GM18498 (cell line): ENCODE measurements at regions not wholly inside any gene's neighbourhood (a gene's known extent, or its start where the extent isn't known, plus 50 kb on each side); places are given as distances from the start of the nearest gene placed in this dataset.
"Not testable (repeated sequence)": the region's sequence is repeated elsewhere in the genome, so short reads cannot be mapped to it uniquely, and the experiment has no call there.

Experiments
- ATAC-seq: cut with Tn5 transposase; IDR thresholded peaks from one replicate; pipeline ENCODE4 v1.9.1; 2021; ENCODE audit warnings: mild to moderate bottlenecking, moderate library complexity; ENCODE audit not compliant: unreplicated experiment

DNA sequence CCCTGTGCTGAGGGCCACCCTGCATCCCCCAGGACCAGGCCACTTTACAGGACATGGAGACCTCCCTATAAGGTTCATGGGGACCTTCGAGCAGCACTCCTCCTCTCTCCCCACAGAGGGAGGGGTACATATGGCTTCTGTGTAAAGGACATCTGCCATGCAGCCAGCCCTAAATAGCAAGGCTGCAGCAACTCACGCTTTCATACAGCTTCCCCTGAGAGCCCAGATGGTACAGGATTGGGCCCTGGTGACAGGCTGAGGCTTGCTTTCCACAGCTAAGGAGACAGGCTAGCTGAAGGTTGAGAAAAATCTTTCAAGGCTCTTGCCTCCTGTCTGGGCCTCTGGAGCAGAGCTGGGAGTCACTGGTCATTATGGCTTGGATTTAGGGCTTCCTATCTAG lies 147.0 kb upstream of the ZNF366 start:
- no peak for ATAC-seq

DNA sequence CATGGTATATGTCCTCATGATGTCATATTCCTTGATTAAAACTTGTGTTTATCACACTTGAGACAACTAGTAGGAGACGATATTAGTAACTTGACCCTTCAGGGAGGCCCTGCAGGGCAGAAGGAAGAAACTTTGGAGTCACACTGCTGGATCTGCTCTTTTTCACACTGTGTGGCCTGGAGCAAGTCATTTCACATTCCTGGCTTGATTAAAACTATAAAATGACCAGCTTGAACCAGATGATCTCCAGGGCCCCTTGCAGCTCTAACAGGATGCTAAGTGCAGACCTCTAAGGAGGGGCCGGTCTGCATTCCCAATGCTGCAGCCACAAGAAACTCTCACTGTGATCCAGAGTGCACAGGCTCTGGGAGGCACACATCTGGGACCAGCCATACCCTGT lies 146.4 kb upstream of the ZNF366 start:
- ATAC-seq: no peak

DNA sequence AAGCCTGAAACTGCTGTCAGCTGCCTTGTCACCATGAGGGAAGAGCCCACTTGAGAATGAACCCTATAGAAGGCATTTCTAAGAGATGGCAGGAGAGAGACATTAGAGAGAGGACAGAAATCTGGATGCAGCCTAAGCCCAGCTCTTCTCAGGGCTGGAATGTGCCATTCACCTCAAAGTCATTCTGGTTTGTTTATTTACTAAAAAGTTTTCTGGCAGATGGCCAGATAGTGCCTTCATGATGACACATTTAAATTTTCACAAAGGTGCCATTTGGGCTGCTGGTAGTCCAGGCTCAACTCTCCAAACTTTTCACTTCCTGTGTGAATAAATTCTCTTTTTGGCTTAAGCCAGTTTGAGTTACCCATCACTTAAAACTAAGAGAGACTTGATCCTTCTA lies 144.6 kb upstream of the ZNF366 start:
- ATAC-seq: no peak

DNA sequence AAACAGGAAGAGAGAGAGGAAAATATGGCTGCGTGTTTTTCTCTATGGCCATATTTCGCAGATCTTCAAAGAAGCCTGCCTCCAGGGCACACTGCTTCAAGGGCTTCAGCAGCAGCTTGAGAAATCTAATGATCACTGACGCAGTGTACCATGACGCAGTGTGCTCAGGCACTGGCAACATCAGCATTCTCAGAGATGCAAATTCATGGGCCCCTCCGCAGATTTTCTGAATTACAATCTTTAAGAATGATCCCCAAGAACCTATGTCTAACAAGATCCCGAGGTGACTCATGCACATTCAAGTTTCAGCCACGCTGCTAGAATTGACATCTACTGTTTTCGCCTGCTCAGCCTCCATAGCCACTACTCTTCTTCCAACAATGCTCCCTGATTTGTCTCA lies 143.9 kb upstream of the ZNF366 start:
- no peak for ATAC-seq

DNA sequence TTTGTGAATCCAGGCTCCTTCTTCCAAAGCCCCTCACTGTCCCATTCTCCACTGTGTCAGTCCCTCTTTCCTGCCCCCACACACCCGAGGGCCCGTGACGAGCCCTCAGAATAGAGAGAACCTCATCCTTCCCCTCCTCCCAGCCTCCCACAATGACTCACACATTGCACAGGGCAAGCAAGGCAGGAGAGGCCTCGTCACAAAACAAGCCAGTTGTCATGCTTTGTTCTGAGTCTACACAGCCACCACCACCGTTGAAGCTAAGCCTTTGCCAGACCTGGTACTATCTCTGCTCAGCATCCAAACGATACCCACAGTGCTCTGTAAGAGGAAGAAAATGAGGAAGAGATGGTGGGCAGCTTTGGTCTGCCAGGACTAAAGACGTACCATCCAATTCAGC lies 142.2 kb upstream of the ZNF366 start:
- ATAC-seq: no peak

- ATAC-seq: no peak
These were observed 141.3 kb upstream of the ZNF366 start for GRCh38 chr5:72648480-72648879.

DNA sequence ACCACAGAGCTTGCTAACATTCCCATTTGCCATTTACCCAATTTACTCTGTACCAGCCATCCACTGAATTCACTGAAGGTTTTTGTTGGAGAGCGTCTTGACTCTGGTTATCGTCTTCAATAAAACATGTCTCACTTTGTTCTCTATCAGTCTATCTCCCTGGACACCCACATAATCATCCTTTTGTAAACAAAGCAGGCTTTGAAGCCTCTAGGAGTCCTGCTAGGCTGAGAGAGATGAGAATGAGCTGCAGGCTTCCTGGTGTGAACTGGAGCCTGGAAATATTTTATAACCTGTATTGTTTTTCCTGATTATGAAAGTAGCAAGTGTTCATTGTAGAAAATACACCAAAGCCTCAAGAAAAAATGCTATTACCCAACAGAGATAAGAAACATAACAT lies 140.6 kb upstream of the ZNF366 start:
- no peak for ATAC-seq

DNA sequence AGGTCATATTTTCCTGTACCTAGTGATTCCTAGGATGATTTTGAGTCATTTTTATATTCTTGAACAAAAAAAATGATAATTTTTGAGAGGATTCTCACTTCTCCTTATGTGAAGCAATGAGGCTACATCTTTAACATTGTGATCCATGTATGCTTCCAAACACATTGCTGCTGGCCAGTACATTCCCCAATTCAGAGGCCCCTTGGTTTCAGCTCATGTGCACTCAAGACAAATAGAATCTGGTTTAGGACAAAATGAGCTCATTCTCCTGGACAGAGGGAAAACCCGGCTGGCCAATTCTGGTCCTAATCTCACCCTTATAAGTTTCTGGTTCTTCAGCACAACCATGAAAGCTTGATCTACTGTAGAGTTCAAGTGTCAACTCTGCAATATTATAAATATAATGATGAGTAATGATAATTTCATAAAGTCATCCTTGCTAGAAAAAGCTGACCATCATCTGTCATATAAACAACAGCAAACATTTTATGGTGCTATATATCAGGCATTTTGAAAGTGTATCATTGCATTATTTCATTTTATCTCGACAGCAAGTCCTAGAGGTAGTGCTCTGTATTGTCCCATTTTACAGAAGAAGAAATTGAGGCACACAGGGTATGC lies 139.1 kb upstream of the ZNF366 start:
- ATAC-seq: no peak

DNA sequence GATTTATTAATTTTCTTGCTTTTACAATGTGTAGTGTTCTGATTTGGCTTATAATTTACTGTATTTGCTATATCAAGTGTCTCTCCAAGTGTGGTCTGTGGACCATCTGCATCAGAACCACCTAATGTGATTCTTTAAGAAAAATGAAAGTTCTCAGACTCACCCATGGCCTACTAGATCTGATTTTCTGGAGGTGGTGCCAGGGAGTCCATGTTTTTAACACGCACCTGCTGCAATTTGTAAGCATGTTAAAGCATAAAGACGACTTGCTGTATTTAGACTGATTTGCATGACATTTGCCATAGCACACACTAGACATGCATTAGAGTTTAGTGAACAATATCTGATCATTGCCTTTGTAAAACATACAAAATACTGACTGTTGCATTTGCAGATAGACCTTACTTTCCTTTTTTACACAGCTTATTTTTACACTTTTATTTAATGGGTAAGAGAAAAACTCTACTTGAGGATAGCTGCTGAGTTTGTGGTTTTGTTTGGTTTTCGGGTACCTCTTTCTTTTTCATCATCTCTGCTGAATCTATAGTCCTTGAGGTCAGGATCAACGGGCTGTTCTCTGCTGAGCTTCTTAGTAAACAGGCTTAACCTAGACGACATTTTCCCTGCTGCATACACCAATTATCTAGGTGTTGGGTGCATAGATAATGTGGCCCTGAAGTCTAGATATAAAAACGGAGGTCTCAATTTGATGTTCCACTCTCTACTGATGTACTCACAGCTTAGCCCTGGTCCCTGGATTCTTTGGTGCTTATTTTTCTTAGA lies 138.0 kb upstream of the ZNF366 start:
- no peak for ATAC-seq

DNA sequence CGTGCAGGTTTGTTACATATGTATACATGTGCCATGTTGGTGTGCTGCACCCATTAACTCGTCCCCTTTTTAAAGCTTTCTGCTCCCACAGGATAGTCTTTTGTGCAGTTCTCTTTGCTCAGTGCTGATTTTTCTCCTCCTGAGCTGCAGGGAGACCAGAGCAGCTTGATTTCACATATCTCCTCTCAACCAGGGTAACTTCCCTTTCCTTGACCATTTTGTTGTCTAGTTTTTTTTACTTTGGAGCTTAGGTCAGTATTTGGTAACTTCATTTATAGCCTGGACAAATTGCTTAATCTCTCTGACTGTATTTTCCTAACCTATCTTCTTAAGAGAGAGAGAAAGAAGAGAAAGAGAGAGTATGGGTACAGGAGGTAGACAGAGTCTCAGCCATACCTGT lies 137.1 kb upstream of the ZNF366 start:
- ATAC-seq: no peak

DNA sequence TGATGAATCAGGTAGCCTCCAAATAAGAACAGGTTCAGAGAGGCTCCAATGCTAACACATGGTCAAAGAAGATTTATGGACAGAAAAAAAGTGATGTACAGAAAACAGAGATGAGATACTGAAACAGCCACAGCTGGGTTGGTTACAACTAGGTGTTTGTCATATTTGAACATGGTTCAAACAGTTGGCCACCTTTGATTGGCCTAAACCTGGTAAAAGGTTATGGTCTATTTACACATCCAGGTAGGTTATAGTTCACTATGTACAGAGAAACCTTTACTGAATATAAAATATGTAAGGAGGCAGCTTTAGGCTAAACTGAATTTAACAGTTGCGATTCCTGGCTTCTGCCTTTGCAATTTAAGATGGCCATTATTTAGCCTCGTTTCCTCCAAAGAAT lies 134.0 kb upstream of the ZNF366 start:
- no peak for ATAC-seq

DNA sequence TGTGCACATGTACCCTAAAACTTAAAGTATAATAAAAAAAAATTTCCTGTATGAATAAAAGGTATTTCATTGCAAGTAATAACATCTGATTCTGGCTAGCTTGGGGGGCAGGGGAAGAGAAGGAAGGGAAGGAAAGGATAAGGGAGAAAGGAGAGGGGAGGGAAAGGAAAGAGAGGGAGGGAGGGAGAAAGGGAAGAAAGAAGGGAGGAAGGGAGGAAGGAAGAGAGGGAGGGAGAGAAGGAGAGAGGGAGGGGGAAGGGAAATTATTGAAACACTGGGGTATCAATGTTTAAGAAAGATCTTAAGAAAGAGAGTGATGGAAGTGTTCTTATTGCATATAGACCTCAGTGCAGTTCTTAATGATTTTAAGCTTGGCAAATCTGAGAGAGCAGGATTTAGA lies 129.8 kb upstream of the ZNF366 start:
- no peak for ATAC-seq

GRCh38 chr5:72636565-72636964 lies 129.4 kb upstream of the ZNF366 start:
- not testable (repeated sequence) for ATAC-seq

GRCh38 chr5:72634444-72634843 lies 127.2 kb upstream of the ZNF366 start:
- no peak for ATAC-seq

GRCh38 chr5:72633649-72634048 lies 126.4 kb upstream of the ZNF366 start:
- ATAC-seq: no peak

DNA sequence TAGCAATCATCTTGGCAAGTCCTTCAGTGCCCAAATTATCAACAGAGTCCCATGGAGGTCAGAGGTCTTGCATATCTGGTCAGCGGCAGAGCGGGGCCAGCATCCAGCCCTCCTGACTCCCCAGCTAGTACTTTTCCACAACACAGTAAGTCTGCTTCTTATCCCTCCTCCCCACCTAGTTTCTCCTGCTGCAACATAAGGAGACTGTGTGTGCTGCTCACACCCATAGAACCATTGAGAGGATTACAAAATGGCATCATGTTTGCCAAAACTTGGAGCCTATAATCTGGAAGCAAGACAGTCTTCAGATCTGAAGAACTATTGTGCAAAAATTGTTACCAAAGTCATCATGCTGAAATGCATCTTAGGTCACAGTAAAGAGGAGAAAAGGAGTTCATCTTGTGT lies 125.8 kb upstream of the ZNF366 start:
- ATAC-seq: no peak

- no peak for ATAC-seq
These were observed 123.5 kb upstream of the ZNF366 start for GRCh38 chr5:72630721-72631120.

GRCh38 chr5:72630081-72630480 lies 122.9 kb upstream of the ZNF366 start:
- ATAC-seq: no peak

DNA sequence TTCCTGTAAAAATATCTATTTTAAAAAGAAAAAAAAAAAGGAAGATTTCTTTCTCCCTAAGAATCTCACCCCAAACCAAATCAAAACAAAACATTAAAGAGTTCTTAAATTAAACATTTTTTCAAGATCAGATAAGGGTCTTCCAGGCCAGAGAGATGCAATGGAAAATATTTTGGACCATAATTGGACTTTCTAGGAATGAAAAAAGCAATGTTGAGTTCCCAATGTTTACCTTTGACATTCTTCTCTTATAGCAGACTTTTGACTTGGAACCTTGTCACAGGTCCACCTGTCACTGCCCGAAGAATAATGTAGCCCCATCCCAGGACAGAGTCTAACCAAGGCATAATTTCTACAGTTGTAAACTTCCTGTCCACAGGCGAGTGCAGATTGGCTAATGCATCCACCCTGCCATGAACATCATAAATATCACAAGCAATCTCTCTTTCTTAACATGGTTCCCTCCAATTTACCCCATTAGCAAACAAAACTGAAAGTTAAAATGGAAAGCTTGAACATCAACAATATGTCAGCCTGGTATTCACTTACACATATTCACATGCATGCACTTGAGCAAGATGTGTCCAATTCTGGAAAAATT lies 121.7 kb upstream of the ZNF366 start:
- ATAC-seq: no peak

- no peak for ATAC-seq
These were observed 118.1 kb upstream of the ZNF366 start for GRCh38 chr5:72625332-72625731.

DNA sequence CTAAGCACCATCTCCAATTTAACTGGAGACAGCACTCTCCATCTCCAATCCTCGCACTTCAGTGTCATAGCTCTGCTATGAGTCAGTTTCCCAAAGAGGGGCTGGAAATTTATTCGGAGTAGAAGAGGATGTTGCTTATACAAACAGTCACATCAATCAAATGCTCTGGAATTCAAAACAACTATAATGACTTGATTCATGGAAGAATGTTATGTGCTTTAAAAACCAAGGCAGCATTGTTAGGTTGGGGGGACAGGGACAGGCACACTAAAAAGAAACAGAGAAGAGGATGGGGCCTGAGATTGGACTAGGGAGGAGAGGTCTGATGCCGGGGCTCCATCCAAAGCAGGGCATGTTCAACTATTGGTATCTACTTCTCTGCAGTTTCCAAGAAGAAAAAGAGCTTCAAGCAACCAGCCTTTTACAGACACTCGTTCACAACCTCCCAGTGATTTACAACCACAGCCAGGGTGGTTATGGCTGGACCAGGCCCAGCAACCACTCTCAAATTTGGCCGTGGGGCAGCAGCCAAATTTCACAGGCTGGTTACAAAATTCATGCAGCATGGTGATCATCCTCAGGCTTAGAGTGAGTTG lies 117.5 kb upstream of the ZNF366 start:
- ATAC-seq: no peak

DNA sequence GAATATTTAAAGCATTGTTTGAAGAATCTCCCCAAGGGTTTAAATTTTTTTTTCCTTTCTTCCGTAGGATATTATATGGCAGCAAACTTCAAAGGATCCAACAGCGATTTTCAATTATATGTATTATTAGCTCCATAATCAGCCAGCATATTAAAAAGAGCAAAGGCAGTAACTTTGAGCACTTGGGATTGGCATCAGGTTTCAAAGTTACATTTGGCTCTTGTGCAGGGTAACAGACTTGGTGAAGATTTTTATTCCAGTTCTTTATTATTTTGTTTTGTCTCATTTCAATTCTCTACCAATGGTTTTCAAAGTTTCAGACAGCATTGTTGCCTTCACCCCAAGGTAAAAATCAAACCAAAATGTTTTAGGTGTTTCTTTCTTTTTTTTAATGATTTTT lies 116.7 kb upstream of the ZNF366 start:
- no peak for ATAC-seq
